HepG2 (cell line): ENCODE measurements at regions not wholly inside any gene's neighbourhood (a gene's known extent, or its start where the extent isn't known, plus 50 kb on each side); places are given as distances from the start of the nearest gene placed in this dataset.

Experiments used
- ATAC-seq: fragments of 200-7000 bp; cut with Tn5 transposase; 3 replicates; pipeline ENCODE4 v1.9.1; 2020; ENCODE audit warnings: mild to moderate bottlenecking, moderate library complexity
- BruUV-seq: library from RNA; stranded (reverse); fragments of 400-500 nt; replicated peaks from 2 replicates; lab custom pipeline; 2021; lab: Mats Ljungman, UMichigan
- CTCF ChIA-PET: fragments of 300-600 bp; formaldehyde crosslinking; extraction: SDS; loops from one replicate; lab custom pipeline; 2021; ENCODE audit warnings: low total read pairs, inconsistent platforms, low intra/inter-chr PET ratio; lab: Yijun Ruan, JAX
- POLR2A ChIA-PET: fragments of 350-600 bp; sonication (Branson Sonifier 250); formaldehyde crosslinking; loops from one replicate; lab custom pipeline; 2020; ENCODE audit warnings: antibody characterized with exemption, inconsistent platforms; lab: Yijun Ruan, JAX
- DNase-seq: peaks from one replicate; pipeline ENCODE4 v3.0.0-alpha.2; 2015; ENCODE audit warnings: low spot score
- FAIRE-seq: peaks from 3 replicates; lab custom pipeline; 2011; peaks lifted over from hg19 to GRCh38; lab: Jason Lieb, UNC
- H2AFZ ChIP-seq: one replicate; pipeline ENCODE4 v1.6.1; 2011; ENCODE audit warnings: low read length, inconsistent platforms
- H3K27ac ChIP-seq: fragments of 300-600 bp; 3 replicates; pipeline ENCODE4 v1.8.0; 2011; ENCODE audit warnings: mixed run types, mild to moderate bottlenecking, mixed read lengths, low read length, inconsistent platforms; ENCODE audit not compliant: insufficient read depth; ENCODE audit errors: extremely low read length
- H3K27me3 ChIP-seq, 2 experiments: fragments of 200-600 bp in 1 of 2; 2 replicates in 1 of 2; 3 replicates in 1 of 2; pipeline versions ENCODE4 v1.6.0 to v1.8.0; 2011; ENCODE audit warnings: low read length in 2 of 2, mild to moderate bottlenecking in 2 of 2, moderate library complexity in 2 of 2, inconsistent platforms in 1 of 2; ENCODE audit not compliant: insufficient read depth in 2 of 2, control insufficient read depth in 1 of 2
- H3K36me3 ChIP-seq, 2 experiments: fragments of 200-600 bp in 1 of 2; replicated peaks in 1 of 2; 2 replicates in 1 of 2; 3 replicates in 1 of 2; pipeline versions ENCODE4 v1.5.1 to v1.8.0; 2011; ENCODE audit warnings: low read length in 2 of 2, inconsistent platforms in 1 of 2; ENCODE audit not compliant: insufficient read depth in 2 of 2, control insufficient read depth in 1 of 2
- H3K4me1 ChIP-seq: 2 replicates; pipeline ENCODE4 v1.5.1; 2012; ENCODE audit warnings: low read length, inconsistent platforms; ENCODE audit not compliant: insufficient read depth
- H3K4me2 ChIP-seq: 2 replicates; pipeline ENCODE4 v1.6.0; 2011; ENCODE audit warnings: low read depth, low read length, inconsistent platforms
- H3K4me3 ChIP-seq, 3 experiments: fragments of 200-600 bp in 1 of 3; sonication (generic), shearing (Covaris generic) in 1 of 3; replicated peaks in 1 of 3; 2 replicates each; pipeline ENCODE4 v1.5.1; 2011 to 2016; ENCODE audit warnings: low read length in 3 of 3, inconsistent platforms in 2 of 3, low read depth in 2 of 3, mild to moderate bottlenecking in 2 of 3, control low read depth in 1 of 3, mixed read lengths in 1 of 3; ENCODE audit not compliant: insufficient read depth in 1 of 3
- H3K79me2 ChIP-seq: one replicate; pipeline ENCODE4 v1.6.1; 2011; ENCODE audit warnings: low read length, inconsistent platforms; ENCODE audit not compliant: insufficient read depth
- H3K9ac ChIP-seq: 2 replicates; pipeline ENCODE4 v1.6.0; 2011; ENCODE audit warnings: mild to moderate bottlenecking, low read depth, low read length, inconsistent platforms; ENCODE audit not compliant: insufficient read depth
- H3K9me3 ChIP-seq: 2 replicates; pipeline ENCODE4 v1.5.1; 2012; ENCODE audit warnings: mild to moderate bottlenecking, low read length
- H4K20me1 ChIP-seq: 2 replicates; pipeline ENCODE4 v1.6.0; 2011; ENCODE audit warnings: inconsistent platforms, mild to moderate bottlenecking, low read length, moderate library complexity; ENCODE audit not compliant: insufficient read depth
- CC2D1A ChIP-seq: sonication (generic); formaldehyde crosslinking; IDR thresholded peaks from 2 replicates; pipeline ENCODE4 v1.8.1; 2023; ENCODE audit warnings: mild to moderate bottlenecking, missing genetic modification reagents
- CENPT ChIP-seq: sonication (generic); formaldehyde crosslinking; IDR thresholded peaks from 2 replicates; pipeline ENCODE4 v1.8.0; 2022; ENCODE audit warnings: low read depth, mild to moderate bottlenecking, moderate library complexity, missing genetic modification reagents
- CENPX ChIP-seq: sonication (generic); formaldehyde crosslinking; IDR thresholded peaks from 2 replicates; pipeline ENCODE4 v1.9.0; 2021; ENCODE audit warnings: mild to moderate bottlenecking, missing genetic modification reagents, moderate library complexity
- HNF4A ChIP-seq: sonication (generic); formaldehyde crosslinking; IDR thresholded peaks from 2 replicates; pipeline ENCODE4 v1.4.0; 2020; ENCODE audit warnings: missing genetic modification reagents
- RAD51 ChIP-seq: fragments of 450-650 bp; IDR thresholded peaks from 2 replicates; pipeline ENCODE4 v1.6.1; 2016; ENCODE audit warnings: borderline replicate concordance
- SETDB1 ChIP-seq: sonication (generic); formaldehyde crosslinking; IDR thresholded peaks from 2 replicates; pipeline ENCODE4 v1.5.1; 2020; ENCODE audit warnings: missing genetic modification reagents, mild to moderate bottlenecking, borderline replicate concordance
- STAG1 ChIP-seq: sonication (generic); formaldehyde crosslinking; IDR thresholded peaks from 2 replicates; pipeline ENCODE4 v1.4.0; 2020; ENCODE audit warnings: missing genetic modification reagents
- ZNF256 ChIP-seq: sonication (generic); formaldehyde crosslinking; conservative IDR thresholded peaks from 2 replicates; pipeline ENCODE4 v1.4.0; 2020; ENCODE audit warnings: missing genetic modification reagents
- ZNF766 ChIP-seq: sonication (generic); formaldehyde crosslinking; IDR thresholded peaks from 2 replicates; pipeline ENCODE4 v1.5.0; 2020; ENCODE audit warnings: missing genetic modification reagents, borderline replicate concordance
- WGBS: methylation state at CpG from one replicate; pipeline ENCODE4 v1.1.6; 2017; ENCODE audit warnings: low lambda C conversion rate; 5-methylcytosine and 5-hydroxymethylcytosine counted together
- in situ Hi-C: cut with HindIII; loops from 2 replicates; pipeline ENCODE4 v1.10.0; 2017; ENCODE audit warnings: low pct_unique_long_range_greater_than_20kb; ENCODE audit not compliant: extremely low pct_ligation_motif_present
- intact Hi-C: fragments of 100-400 bp; cut with micrococcal nuclease; formaldehyde crosslinking; loops from one replicate; pipeline ENCODE4 v1.10.0; 2022; ENCODE audit not compliant: unreplicated experiment
- TF ChIP-seq, protein P1 (sequence below): sonication (generic); formaldehyde crosslinking; IDR thresholded peaks from 2 replicates; pipeline ENCODE4 v1.5.0; 2020; ENCODE audit warnings: mild to moderate bottlenecking, missing genetic modification reagents, moderate library complexity

DNA sequence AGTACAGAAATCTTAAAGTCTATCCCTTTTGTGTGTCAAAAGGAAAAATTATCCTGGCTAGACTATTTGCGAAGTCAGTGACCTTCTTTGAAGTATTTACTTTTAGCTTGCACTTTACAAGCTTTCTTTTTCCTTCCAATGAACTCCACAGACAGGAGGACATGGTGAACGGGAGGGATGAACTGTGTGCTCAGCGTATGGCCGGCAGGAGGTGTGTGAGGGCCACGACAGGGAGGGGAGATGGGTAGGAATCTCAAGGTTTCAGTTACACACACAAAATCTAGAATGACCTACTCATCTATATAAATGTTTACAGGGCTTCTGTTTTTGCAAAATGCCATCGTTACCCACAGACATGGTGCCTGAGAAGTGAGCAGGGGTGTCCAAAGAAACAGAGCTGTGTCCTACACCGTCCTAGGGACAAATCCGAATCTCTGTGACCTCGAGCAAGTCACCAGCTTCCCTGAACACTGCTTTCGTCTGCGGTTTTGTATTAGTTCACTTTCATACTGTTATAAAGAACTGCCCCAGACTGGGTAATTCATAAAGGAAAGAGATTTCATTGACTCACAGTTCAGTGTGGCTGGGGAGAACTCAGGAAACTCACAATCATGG, 537.2 kb downstream of the LIG4 start:
- FAIRE-seq: no peak

More for the DNA sequence above, 537.2 kb downstream of the LIG4 start:
- Histone ChIP-seq H3K79me2 (no peaks in the 10 kb centered on the region), H3K36me3 (no peaks in the 10 kb centered on the region), H3K9ac (no peak overlapping the region), H3K4me2 (no peak overlapping the region), H3K27ac (no peak overlapping the region), H3K27me3 (no peaks in the 10 kb centered on the region), H4K20me1 (no peaks in the 10 kb centered on the region), H3K4me1 (no peaks in the 10 kb centered on the region), H3K9me3 (no peaks in the 10 kb centered on the region), H3K4me3 (no peak overlapping the region), H2AFZ (no peak overlapping the region)
- ATAC-seq: peak; percentile 93
- TF ChIP-seq ZNF256 (CRISPR knock-in tag) (no peak), STAG1 (CRISPR knock-in tag) (peak; percentile 44), RAD51 (no peak), CENPX (CRISPR knock-in tag) (no peak), ZNF766 (CRISPR knock-in tag) (no peak), HNF4A (CRISPR knock-in tag) (no peak), CC2D1A (CRISPR knock-in tag) (no peak), SETDB1 (no peak), CENPT (no peak)
- TF ChIP-seq, protein P1, sequence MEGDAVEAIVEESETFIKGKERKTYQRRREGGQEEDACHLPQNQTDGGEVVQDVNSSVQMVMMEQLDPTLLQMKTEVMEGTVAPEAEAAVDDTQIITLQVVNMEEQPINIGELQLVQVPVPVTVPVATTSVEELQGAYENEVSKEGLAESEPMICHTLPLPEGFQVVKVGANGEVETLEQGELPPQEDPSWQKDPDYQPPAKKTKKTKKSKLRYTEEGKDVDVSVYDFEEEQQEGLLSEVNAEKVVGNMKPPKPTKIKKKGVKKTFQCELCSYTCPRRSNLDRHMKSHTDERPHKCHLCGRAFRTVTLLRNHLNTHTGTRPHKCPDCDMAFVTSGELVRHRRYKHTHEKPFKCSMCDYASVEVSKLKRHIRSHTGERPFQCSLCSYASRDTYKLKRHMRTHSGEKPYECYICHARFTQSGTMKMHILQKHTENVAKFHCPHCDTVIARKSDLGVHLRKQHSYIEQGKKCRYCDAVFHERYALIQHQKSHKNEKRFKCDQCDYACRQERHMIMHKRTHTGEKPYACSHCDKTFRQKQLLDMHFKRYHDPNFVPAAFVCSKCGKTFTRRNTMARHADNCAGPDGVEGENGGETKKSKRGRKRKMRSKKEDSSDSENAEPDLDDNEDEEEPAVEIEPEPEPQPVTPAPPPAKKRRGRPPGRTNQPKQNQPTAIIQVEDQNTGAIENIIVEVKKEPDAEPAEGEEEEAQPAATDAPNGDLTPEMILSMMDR (CRISPR knock-in tag): peak; percentile 58
- intact Hi-C loops (loop anchor here (1.0 kb wide), 1 partner anchor 476 kb away; no protein-coding TSS in a partner anchor), in situ Hi-C loops (loop anchor here (10.0 kb wide), 1 partner anchor 477 kb away; no protein-coding TSS in a partner anchor)
- no TSS peak for BruUV-seq
- 5% methylated on average over 10 of the region's 11 CpGs for WGBS
- POLR2A ChIA-PET: no interaction called here
- no peak for DNase-seq
- CTCF ChIA-PET: interaction anchor here (1.3 kb wide), 1 partner anchor 477 kb away, joined by 7 read pairs; no protein-coding TSS in a partner anchor
